ENCODE measurements at regions not wholly inside any gene's neighbourhood (a gene's known extent, or its start where the extent isn't known, plus 50 kb on each side); places are given as distances from the start of the nearest gene placed in this dataset.

DNA sequence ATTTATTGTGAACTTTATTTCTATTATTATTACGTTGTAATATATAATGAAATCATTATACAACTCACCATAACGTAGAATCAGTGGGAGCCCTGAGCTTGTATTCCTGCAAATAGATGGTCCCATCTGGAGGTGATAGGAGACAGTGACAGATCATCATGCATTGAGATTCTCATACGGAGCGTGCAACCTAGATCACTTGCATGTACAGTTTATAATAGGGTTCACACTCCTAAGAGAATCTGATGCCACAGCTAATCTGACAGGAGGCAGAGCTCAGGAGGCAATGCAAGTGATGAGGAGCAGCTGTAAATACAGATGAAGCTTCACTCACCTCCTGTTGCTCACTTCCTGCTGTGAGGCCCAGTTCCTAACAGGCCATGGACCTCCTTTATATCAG is 2170.2 kb downstream of the PCDH7 start:
- H3K4me3 ChIP-seq (ENCODE audit: low read depth, low read length) = no peak overlapping the region
- TF ChIP-seq, protein P1, sequence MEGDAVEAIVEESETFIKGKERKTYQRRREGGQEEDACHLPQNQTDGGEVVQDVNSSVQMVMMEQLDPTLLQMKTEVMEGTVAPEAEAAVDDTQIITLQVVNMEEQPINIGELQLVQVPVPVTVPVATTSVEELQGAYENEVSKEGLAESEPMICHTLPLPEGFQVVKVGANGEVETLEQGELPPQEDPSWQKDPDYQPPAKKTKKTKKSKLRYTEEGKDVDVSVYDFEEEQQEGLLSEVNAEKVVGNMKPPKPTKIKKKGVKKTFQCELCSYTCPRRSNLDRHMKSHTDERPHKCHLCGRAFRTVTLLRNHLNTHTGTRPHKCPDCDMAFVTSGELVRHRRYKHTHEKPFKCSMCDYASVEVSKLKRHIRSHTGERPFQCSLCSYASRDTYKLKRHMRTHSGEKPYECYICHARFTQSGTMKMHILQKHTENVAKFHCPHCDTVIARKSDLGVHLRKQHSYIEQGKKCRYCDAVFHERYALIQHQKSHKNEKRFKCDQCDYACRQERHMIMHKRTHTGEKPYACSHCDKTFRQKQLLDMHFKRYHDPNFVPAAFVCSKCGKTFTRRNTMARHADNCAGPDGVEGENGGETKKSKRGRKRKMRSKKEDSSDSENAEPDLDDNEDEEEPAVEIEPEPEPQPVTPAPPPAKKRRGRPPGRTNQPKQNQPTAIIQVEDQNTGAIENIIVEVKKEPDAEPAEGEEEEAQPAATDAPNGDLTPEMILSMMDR (IDR thresholded peaks at IDR 0.05; ENCODE audit: borderline replicate concordance, insufficient read depth, low read depth, low read length) = no peak

DNA sequence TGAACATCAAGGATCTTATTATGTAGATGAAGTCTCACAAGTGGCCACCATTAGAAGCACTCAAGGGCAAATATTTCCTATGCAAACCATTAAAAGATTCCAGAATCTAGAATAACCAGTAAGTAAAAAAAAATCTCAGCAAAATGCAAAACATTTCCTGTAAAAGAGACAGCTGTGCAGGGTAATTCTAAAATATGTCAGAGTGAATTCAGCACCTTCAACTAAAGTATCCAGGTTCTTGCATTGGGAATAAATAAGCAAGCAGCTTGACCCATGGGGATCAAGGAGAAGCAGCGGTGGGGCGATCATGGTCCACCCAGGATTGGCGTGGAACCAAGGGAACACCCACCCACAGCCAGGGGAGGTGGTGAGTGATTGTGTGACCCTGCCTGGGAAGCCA is 2188.9 kb downstream of the PCDH7 start:
- no peak overlapping the region for H3K4me3 ChIP-seq (ENCODE audit: low read depth, low read length)
- TF ChIP-seq, protein P1 (IDR thresholded peaks at IDR 0.05; ENCODE audit: borderline replicate concordance, insufficient read depth, low read depth, low read length) = no peak

DNA sequence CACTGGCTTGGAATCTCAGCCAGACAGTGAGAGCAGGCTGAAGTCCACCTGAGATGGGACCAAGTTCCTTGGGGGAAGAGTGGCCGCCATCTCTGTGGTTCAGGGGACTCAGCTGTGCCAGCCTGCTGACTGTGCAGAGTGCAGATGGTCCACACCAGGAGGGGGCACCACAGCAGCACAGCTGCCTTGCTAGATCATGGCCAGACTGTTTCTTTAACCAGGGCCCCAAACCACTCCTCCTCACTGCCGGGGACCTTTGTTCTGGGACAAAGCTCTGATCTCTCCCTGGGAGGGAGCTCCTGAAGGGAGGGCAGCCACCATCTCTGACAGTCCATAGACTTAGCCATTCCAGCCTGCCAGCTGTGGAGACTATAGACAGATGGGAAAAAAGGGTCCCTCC is 2189.6 kb downstream of the PCDH7 start:
- H3K4me3 ChIP-seq (ENCODE audit: low read depth, low read length) = no peak overlapping the region
- TF ChIP-seq, protein P1 (IDR thresholded peaks at IDR 0.05; ENCODE audit: borderline replicate concordance, insufficient read depth, low read depth, low read length) = no peak

DNA sequence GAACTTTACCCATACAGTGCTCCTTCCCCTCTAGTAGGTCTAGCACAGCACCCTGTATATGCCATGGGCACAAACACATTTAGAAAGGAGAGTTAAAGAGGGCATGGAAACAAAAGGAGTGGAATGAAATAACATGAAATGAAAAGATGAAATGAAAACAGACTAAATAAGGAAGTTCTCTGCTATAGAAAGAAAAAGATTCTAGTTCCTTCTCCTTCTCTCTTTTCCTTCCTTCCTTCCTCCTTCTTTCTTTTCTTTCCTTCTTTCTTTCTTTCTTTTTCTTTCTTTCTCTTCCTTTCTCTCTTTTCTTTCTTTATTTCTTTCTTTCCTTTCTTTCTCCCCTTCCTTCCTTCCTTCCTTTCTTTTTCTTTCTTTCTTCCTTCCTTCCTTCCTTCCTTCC is 2197.4 kb downstream of the PCDH7 start:
- H3K4me3 ChIP-seq (ENCODE audit: low read depth, low read length) = no peak overlapping the region
- TF ChIP-seq, protein P1 (IDR thresholded peaks at IDR 0.05; ENCODE audit: borderline replicate concordance, insufficient read depth, low read depth, low read length) = no peak

DNA sequence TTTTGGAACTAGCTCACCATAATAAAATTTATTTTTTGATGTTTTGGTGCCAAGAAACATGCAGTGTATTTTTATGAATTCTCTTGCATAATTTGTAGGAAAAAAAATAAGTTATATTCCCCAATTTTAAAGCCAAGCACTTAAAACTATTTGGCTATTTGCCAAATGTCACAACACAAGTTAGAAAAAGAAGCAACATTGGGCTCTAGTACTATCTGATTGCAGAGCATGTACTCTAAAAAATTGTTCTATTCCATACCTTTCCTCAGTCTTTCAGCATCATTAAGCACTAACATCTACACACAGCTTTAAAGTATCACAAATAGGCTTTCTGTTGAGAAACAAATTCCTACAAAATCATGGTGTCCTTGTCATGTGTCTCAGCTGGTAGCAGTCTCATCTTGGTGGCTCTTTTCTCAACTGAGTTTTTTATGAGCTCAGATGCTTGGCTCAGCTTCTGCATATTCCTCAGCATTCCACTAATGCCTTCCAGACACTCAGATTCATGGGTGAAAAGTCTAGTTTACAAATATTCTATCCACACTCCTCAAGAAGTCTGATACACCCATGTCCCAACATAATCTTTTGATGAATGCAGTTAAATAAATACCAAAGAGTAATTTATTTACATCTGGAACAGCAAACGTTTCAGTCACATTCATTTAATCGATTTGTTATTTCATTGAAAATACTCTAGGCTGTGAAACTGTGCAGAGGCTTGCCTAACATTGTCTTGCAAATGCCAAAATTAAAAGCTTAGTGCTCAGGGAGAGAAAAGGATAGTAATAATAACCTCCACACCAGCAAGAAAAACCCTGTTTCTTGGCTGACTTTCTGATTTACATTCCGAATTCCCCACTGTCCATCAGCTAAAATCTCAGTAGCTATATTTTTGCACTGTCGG is 2209.9 kb downstream of the PCDH7 start:
- no peak overlapping the region for H3K4me3 ChIP-seq (ENCODE audit: low read depth, low read length)
- TF ChIP-seq, protein P1 (IDR thresholded peaks at IDR 0.05; ENCODE audit: borderline replicate concordance, insufficient read depth, low read depth, low read length) = no peak

DNA sequence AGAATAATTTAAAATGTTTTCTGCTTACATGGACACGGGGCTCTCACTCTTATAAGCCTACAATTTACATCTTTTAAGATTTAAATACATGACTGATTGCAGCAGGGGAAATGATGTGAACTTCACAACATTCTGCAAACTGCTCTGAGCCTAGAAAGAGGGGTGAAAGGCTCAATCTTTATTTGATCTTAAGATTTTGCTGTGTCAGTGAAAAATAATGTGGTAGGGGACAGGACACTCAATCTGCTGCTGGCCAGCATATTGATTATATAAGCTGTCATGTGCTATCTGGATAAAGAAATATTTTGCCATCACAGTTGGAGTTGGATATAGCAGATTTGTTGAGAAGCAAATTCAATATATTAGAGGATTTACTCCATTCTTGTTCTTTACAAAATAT is 2210.5 kb downstream of the PCDH7 start:
- TF ChIP-seq, protein P1 (IDR thresholded peaks at IDR 0.05; ENCODE audit: borderline replicate concordance, insufficient read depth, low read depth, low read length) = no peak
- H3K4me3 ChIP-seq (ENCODE audit: low read depth, low read length) = no peak overlapping the region

DNA sequence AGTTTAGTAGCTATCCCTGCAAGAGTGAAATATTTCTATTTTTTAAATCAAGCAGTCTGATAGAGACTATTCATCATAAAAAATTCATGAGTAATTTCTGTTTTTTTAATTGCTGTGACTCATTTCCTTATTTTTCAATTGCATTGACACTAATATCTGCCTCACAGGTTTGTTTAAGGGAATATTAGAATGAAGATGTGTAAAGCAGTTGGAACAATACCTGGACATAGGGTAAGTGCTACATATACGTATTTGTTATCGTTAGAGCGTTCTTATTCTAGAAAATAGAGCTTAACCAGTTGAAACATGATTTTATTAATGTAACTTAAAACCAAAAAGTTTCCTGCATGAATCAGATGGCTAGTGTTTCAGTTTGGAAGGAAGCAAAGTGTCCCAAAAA is 2211.3 kb downstream of the PCDH7 start:
- TF ChIP-seq, protein P1 (IDR thresholded peaks at IDR 0.05; ENCODE audit: borderline replicate concordance, insufficient read depth, low read depth, low read length) = no peak

More for the DNA sequence above, 2211.3 kb downstream of the PCDH7 start:
- H3K4me3 ChIP-seq (ENCODE audit: low read depth, low read length) = no peak overlapping the region

Measured in GM12875 (cell line).